GM19351 (cell line): ENCODE measurements at regions not wholly inside any gene's neighbourhood (a gene's known extent, or its start where the extent isn't known, plus 50 kb on each side); places are given as distances from the start of the nearest gene placed in this dataset.
A peak's percentile ranks its signal among the peaks of the same experiment; 100 is the strongest.

Experiments
- ATAC-seq: cut with Tn5 transposase; IDR thresholded peaks from one replicate; pipeline ENCODE4 v1.9.1; 2021; ENCODE audit warnings: mild to moderate bottlenecking, moderate library complexity; ENCODE audit not compliant: unreplicated experiment

- peak; percentile 63 for ATAC-seq
These were observed 273.7 kb downstream of the CETN3 start for GRCh38 chr5:90135779-90136378.

DNA sequence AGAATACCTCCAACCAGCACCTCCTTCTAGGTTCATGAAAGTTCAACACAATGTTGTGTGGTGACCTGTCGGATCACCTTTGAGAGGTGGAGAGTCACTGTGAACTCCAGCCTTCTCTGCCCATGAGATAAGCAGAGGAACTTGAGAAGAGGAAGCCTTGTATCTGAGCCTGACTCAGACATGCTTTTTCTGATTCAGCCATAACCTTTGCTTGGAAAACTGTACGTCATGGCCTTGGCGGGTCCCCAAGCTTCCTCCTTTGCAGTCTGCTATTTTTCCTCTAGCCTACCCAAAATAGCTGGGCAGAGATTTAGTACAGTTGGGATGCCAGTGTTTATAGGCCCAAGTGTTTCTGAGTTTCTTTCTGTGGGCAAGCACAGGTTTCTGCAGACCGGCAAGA lies 274.7 kb downstream of the CETN3 start:
- ATAC-seq = no peak

- ATAC-seq = no peak
These were observed 275.2 kb downstream of the CETN3 start for GRCh38 chr5:90134381-90134780.

- ATAC-seq = no peak
These were observed 275.6 kb downstream of the CETN3 start for GRCh38 chr5:90133941-90134340.

DNA sequence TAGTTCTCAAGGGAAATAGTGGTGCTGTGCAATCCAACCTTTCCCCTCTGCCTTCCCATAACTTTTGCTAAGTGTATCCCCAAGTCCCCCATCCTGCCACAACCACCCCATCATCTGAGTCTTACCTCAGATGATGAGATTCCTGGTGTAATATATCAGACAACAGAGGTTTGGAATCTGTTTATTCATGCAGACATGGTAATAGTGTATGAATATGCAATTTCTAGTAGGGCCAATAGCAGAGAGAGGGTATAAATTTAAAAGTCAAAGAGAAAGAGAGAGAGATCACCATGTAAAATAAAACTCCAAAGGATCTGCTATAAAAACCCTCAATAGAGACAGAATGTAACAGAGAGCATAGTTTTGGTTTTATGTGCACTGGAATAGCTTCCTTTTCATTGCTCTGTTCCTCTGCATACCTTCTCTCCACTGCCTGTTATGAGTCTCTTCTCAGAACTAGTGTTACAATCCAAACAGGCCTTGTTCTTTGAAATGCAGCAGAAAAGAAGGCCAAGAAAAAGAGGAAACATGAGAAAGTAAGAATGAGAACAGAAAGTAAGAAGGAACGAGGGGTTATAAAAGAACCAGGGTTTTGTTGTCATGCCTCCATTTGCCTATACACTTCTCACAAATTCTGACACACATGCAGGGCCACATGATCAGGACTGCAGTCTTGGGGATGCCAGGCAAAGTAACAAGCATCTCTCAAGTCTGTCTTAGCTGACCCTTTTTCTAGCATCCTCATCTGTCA lies 278.0 kb downstream of the CETN3 start:
- ATAC-seq = peak; percentile 80

- ATAC-seq = no peak
These were observed 281.0 kb downstream of the CETN3 start for GRCh38 chr5:90128551-90128950.

DNA sequence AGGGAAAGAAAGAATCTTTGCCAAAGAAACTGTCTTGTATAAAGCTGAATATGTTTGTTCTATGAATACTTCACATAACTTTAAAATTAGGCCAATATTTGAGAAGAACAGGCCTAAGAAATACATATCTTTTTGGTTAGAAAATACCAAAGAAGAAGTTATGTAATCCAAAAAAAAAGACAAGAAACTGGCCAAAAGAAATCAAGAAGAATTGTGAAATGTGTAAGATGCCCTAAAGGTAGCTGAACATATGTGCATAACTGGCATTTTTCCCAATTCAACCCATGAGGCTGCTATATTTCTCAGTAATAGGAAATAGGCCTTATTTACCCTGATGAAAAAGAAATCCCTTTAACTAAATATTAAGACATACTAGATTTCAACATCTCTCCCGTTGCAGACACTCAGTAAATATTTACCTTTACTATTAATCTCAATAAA lies 290.0 kb downstream of the CETN3 start:
- no peak for ATAC-seq

GRCh38 chr5:90117005-90117404 lies 292.6 kb downstream of the CETN3 start:
- ATAC-seq = no peak

DNA sequence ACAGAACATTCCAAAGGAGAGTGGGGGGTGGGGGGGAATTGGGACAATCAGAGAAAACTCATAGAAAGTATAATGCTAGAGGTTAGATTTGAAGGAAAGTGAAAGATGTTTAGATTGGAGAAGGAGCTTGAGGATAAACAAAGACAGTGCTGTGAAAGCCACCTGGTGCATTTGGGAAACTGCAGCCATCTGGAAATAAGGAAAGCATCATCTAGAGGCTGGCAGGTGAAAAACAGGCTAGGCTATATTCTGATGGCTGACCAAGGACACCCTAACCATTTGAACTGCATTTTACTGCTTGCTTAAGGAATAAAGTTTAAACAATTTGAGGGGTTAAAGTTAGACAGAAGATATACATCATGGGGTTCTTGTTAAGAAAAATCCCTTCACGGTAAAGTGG lies 296.4 kb downstream of the CETN3 start:
- ATAC-seq = no peak

GRCh38 chr5:90112033-90112692 lies 297.4 kb downstream of the CETN3 start:
- ATAC-seq = no peak

DNA sequence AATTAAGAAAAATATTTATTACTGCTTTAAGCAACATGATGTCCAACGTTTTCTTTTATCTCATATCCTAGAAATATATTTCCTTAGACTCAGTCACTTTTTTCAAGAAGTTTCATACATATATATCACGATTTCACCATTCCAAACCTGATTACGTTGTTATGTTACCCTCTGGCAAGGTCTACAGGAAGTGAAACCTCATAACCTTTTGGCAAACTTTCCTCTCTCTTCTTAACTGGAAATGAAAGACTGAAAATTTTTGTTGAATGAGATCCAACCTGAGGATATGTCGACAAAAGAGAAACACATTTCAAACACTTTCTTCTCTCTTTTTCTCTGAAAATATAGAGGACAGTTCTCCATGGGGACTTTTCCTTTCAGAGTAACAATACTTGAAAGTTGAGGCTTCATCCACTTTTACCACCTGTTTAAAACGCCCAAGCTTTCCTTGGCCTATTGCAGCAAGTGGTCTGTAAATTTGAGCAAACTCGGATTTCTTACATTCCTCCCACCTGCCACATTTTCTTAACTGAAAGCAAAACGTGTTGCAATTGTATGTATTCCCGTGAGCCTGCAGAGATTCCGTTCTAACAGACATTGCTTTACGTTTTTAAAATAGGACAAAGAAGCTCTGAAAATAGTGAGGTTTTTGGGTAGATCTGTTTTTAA lies 298.1 kb downstream of the CETN3 start:
- ATAC-seq = no peak

DNA sequence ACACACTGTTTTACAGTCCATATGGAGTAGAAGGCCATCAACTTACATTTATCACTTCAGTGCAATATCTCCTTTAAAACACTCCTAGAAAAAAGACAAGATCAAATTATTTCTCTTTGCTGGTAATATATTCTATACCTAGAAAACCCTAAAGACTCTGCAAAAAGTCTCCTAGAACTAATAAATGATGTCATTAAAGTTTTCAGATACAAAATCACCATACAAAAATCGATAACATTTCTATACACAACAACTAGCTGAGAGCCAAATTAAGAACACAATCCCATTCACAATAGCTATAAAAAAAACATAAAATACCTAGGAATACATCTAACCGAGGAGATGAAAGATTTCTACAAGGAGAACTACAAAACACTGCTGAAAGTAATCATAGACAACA lies 300.3 kb downstream of the CETN3 start:
- no peak for ATAC-seq

- ATAC-seq = no peak
These were observed 310.5 kb downstream of the CETN3 start for GRCh38 chr5:90099099-90099498.

- no peak for ATAC-seq
These were observed 312.5 kb downstream of the CETN3 start for GRCh38 chr5:90097082-90097477.

- no peak for ATAC-seq
These were observed 313.0 kb downstream of the CETN3 start for GRCh38 chr5:90096415-90097081.

- no peak for ATAC-seq
These were observed 314.1 kb downstream of the CETN3 start for GRCh38 chr5:90095292-90096060.

DNA sequence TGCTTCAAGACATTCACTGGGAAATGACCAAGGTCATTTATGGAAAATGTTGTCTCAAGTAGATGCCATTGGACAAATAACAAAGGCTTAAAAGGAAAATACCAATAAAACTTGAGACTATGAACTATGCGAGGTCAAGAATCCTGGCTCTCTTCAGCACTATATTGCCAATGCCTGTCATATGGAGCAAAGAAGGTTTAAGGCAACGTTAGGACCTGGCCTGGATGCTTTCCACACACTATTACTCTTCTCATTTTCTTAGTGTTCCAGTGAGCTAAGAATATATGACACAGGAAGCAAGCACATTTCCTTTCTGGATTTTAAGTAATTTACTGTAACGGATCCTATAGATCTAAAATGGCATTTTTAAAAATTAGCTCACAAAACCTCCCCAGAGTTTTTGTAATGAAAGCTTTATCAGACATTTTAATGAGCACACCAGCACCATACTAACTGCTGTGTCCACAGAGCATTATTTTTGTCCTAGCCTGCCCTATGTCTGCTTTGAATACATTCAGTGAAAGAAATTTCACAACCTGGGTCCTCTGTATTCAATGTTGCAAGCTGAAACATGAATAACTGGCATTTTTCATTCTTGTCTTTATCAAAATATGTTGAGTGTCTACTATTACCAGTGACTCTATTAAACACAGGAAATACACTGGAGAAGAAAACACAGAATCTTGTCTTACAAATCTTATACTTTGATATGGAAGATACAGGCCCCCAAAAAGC lies 315.6 kb downstream of the CETN3 start:
- ATAC-seq = no peak

- ATAC-seq = no peak
These were observed 316.8 kb downstream of the CETN3 start for GRCh38 chr5:90092734-90093133.

DNA sequence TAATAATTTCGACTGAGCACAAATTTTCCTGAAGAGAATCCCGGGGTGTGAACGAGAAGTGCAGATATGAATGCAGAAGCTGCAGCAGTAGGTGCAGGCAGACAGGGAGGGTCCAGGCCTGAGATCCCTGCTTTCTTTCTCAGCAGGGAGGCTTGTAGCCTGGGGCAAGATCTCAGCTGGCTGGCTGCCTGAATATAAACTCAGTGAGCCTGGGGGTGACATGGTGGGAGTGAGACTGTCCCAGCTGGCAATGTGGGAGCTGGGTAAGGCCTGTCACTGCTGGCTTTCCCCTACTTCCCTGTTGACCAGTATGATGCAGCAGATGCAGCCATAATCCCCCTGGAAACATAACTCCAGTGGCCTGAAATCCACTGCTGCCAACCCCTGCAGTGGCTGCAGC lies 325.2 kb downstream of the CETN3 start:
- ATAC-seq = no peak
